ENCODE measurements at regions not wholly inside any gene's neighbourhood (a gene's known extent, or its start where the extent isn't known, plus 50 kb on each side); places are given as distances from the start of the nearest gene placed in this dataset.

GRCh38 chr2:38215993-38216392 lies 140.0 kb upstream of the CYP1B1 start:
- no peaks in the 10 kb centered on the region for H3K36me3 ChIP-seq
- TF ChIP-seq POLR2A (IDR thresholded peaks at IDR 0.05) (no peak), CTCF (IDR thresholded peaks at IDR 0.05) (no peak)
- H3K27ac ChIP-seq: no peak overlapping the region
- H3K27me3 ChIP-seq: no peaks in the 10 kb centered on the region
- no peak for DNase-seq
- no peak overlapping the region for H3K4me3 ChIP-seq
- no peaks in the 10 kb centered on the region for H3K9me3 ChIP-seq
- peaks cover 0 to 5% (median 0%) of the 10 kb centered on the region in 4 donors for H3K4me1 ChIP-seq

GRCh38 chr2:38215522-38215921 lies 139.6 kb upstream of the CYP1B1 start:
- H3K4me3 ChIP-seq: no peak overlapping the region
- peaks cover 0 to 5% (median 0%) of the 10 kb centered on the region in 4 donors for H3K4me1 ChIP-seq
- DNase-seq: no peak
- no peaks in the 10 kb centered on the region for H3K36me3 ChIP-seq
- TF ChIP-seq CTCF (IDR thresholded peaks at IDR 0.05) (no peak), POLR2A (IDR thresholded peaks at IDR 0.05) (no peak)
- no peak overlapping the region for H3K27ac ChIP-seq
- H3K9me3 ChIP-seq: no peaks in the 10 kb centered on the region
- H3K27me3 ChIP-seq: no peaks in the 10 kb centered on the region

- TF ChIP-seq CTCF (IDR thresholded peaks at IDR 0.05) (no peak), POLR2A (IDR thresholded peaks at IDR 0.05) (no peak)
- Histone ChIP-seq H3K36me3 (no peaks in the 10 kb centered on the region), H3K9me3 (no peaks in the 10 kb centered on the region), H3K27ac (no peak overlapping the region), H3K27me3 (no peaks in the 10 kb centered on the region), H3K4me1 (peaks cover 0 to 5% (median 0%) of the 10 kb centered on the region in 4 donors), H3K4me3 (no peak overlapping the region)
- no peak for DNase-seq
Measured at GRCh38 chr2:38214209-38214717, 138.3 kb upstream of the CYP1B1 start.

- H3K36me3 ChIP-seq: no peaks in the 10 kb centered on the region
- no peak for DNase-seq
- no peaks in the 10 kb centered on the region for H3K27me3 ChIP-seq
- H3K4me1 ChIP-seq: peaks cover 0 to 5% (median 0%) of the 10 kb centered on the region in 4 donors
- no peak for TF ChIP-seq CTCF (IDR thresholded peaks at IDR 0.05)
- TF ChIP-seq POLR2A (IDR thresholded peaks at IDR 0.05): no peak
- no peak overlapping the region for H3K4me3 ChIP-seq
- no peak overlapping the region for H3K27ac ChIP-seq
- no peaks in the 10 kb centered on the region for H3K9me3 ChIP-seq
Measured at GRCh38 chr2:38213619-38214167, 137.7 kb upstream of the CYP1B1 start.

GRCh38 chr2:38212312-38212711 lies 136.4 kb upstream of the CYP1B1 start:
- H3K9me3 ChIP-seq: no peaks in the 10 kb centered on the region
- H3K27me3 ChIP-seq: no peaks in the 10 kb centered on the region
- H3K4me3 ChIP-seq: no peak overlapping the region
- DNase-seq: no peak
- TF ChIP-seq POLR2A (IDR thresholded peaks at IDR 0.05) (no peak), CTCF (IDR thresholded peaks at IDR 0.05) (no peak)
- H3K36me3 ChIP-seq: no peaks in the 10 kb centered on the region
- H3K4me1 ChIP-seq: peaks cover 0 to 5% (median 0%) of the 10 kb centered on the region in 4 donors
- H3K27ac ChIP-seq: no peak overlapping the region

GRCh38 chr2:38207168-38207567 lies 131.2 kb upstream of the CYP1B1 start:
- Histone ChIP-seq H3K36me3 (no peaks in the 10 kb centered on the region), H3K4me3 (no peak overlapping the region), H3K27ac (no peak overlapping the region), H3K27me3 (no peaks in the 10 kb centered on the region), H3K4me1 (no peaks in the 10 kb centered on the region), H3K9me3 (no peaks in the 10 kb centered on the region)
- DNase-seq: no peak
- no peak for TF ChIP-seq CTCF (IDR thresholded peaks at IDR 0.05)
- TF ChIP-seq POLR2A (IDR thresholded peaks at IDR 0.05): no peak

Measured in Peyer's patch (tissue), 4 donors.